OCI-LY7 (cell line): ENCODE measurements at regions not wholly inside any gene's neighbourhood (a gene's known extent, or its start where the extent isn't known, plus 50 kb on each side); places are given as distances from the start of the nearest gene placed in this dataset.

Experiments
- CTCF ChIP-seq: fragments of 200-600 bp; sonication (generic); conservative IDR thresholded peaks from 2 replicates; pipeline ENCODE4 v1.5.1; 2014; ENCODE audit warnings: mild to moderate bottlenecking, antibody characterized with exemption, low read length, moderate library complexity, mixed read lengths
- EZH2phosphoT487 ChIP-seq: fragments of 200-600 bp; sonication (generic); IDR thresholded peaks from 2 replicates; pipeline ENCODE4 v1.6.1; 2018; ENCODE audit warnings: low read depth, borderline replicate concordance, mild to moderate bottlenecking, mixed run types, antibody characterized with exemption, low read length, moderate library complexity, mixed read lengths

DNA sequence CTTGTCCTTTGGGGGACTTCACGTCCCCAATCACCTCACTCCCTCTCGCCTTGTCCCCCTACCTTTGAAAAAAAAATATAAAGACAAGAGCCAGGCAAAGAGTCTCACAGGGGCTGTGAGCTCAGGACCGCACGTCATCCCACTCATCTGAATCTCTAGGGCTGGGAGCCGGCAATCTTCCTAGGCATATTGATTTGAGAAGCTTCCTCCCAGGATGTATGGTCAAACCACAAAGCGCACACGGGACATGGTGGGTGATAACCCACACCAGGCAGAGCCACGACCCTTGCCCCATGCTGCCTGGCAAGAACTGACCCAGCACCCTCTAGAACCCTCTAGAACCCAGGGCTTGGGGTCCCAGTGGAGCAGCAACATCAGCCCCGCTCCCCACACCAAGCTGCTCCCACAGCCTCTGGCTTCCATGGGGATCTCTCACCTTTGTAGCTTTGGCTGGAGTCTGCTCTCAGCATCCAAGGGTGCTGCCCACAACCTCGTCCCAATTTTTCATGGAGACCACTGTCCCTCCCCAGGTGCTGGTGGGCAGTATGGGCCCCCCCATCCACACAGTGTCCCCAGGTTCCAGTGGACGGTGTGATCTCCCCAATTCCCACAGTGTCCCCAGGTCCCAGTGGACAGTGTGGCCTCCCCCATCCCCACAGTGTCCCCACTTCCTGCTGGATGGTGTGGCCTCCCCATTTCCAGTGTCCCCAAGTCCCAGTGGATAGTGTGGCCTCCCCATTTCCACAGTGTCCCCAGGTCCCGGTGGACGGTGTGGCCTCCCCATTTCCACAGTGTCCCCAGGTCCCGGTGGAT is 85.2 kb upstream of the FGF3 start:
- TF ChIP-seq CTCF (no peak), EZH2phosphoT487 (no peak)
